HG03354 (cell line): ENCODE measurements at regions not wholly inside any gene's neighbourhood (a gene's known extent, or its start where the extent isn't known, plus 50 kb on each side); places are given as distances from the start of the nearest gene placed in this dataset.
"Not testable (repeated sequence)": the region's sequence is repeated elsewhere in the genome, so short reads cannot be mapped to it uniquely, and the experiment has no call there.

ENCODE experiments used
- ATAC-seq: cut with Tn5 transposase; IDR thresholded peaks from one replicate; pipeline ENCODE4 v1.9.1; 2021; ENCODE audit warnings: mild to moderate bottlenecking; ENCODE audit not compliant: unreplicated experiment, poor library complexity, severe bottlenecking

GRCh38 chr22:48513929-48514328, 1313.7 kb downstream of the BRD1 start:
- ATAC-seq: no peak

- ATAC-seq: no peak
These were observed 1314.2 kb downstream of the BRD1 start for GRCh38 chr22:48513446-48513845.

- no peak for ATAC-seq
These were observed 1315.8 kb downstream of the BRD1 start for GRCh38 chr22:48511781-48512327.

GRCh38 chr22:48511211-48511610, 1316.5 kb downstream of the BRD1 start:
- no peak for ATAC-seq

- no peak for ATAC-seq
These were observed 1317.1 kb downstream of the BRD1 start for GRCh38 chr22:48510599-48510998.

- ATAC-seq: no peak
These were observed 1319.9 kb downstream of the BRD1 start for GRCh38 chr22:48507595-48508350.

GRCh38 chr22:48507171-48507570, 1320.5 kb downstream of the BRD1 start:
- no peak for ATAC-seq

GRCh38 chr22:48506506-48507145, 1321.0 kb downstream of the BRD1 start:
- no peak for ATAC-seq

GRCh38 chr22:48505891-48506290, 1321.8 kb downstream of the BRD1 start:
- ATAC-seq: no peak

- no peak for ATAC-seq
These were observed 1323.0 kb downstream of the BRD1 start for GRCh38 chr22:48504519-48505140.

GRCh38 chr22:48503876-48504275, 1323.8 kb downstream of the BRD1 start:
- no peak for ATAC-seq

- no peak for ATAC-seq
These were observed 1324.5 kb downstream of the BRD1 start for GRCh38 chr22:48503035-48503625.

GRCh38 chr22:48501231-48501750, 1326.4 kb downstream of the BRD1 start:
- no peak for ATAC-seq

GRCh38 chr22:48500471-48501230, 1327.0 kb downstream of the BRD1 start:
- no peak for ATAC-seq

- no peak for ATAC-seq
These were observed 1327.9 kb downstream of the BRD1 start for GRCh38 chr22:48499456-48500425.

GRCh38 chr22:48498526-48499331, 1328.9 kb downstream of the BRD1 start:
- ATAC-seq: no peak

- ATAC-seq: not testable (repeated sequence)
These were observed 1329.7 kb downstream of the BRD1 start for GRCh38 chr22:48497743-48498520.
